BLaER1 (cell line): ENCODE measurements at regions not wholly inside any gene's neighbourhood (a gene's known extent, or its start where the extent isn't known, plus 50 kb on each side); places are given as distances from the start of the nearest gene placed in this dataset.
"Not testable (repeated sequence)": the region's sequence is repeated elsewhere in the genome, so short reads cannot be mapped to it uniquely, and the experiment has no call there.

Experiments used
- H3K27ac ChIP-seq: shearing (Covaris generic); formaldehyde crosslinking; 2 replicates; pipeline ENCODE4 v1.8.1; 2022
- H3K27me3 ChIP-seq: shearing (Covaris generic); formaldehyde crosslinking; 2 replicates; pipeline ENCODE4 v1.8.1; 2022
- H3K36me3 ChIP-seq: shearing (Covaris generic); formaldehyde crosslinking; 2 replicates; pipeline ENCODE4 v1.8.1; 2022
- H3K4me1 ChIP-seq: shearing (Covaris generic); formaldehyde crosslinking; 2 replicates; pipeline ENCODE4 v1.8.1; 2022
- H3K4me2 ChIP-seq: shearing (Covaris generic); formaldehyde crosslinking; 2 replicates; pipeline ENCODE4 v1.8.1; 2022
- H3K4me3 ChIP-seq: shearing (Covaris generic); formaldehyde crosslinking; 2 replicates; pipeline ENCODE4 v1.8.1; 2022
- H3K9ac ChIP-seq: shearing (Covaris generic); formaldehyde crosslinking; 2 replicates; pipeline ENCODE4 v1.8.1; 2022
- H3K9me3 ChIP-seq: shearing (Covaris generic); formaldehyde crosslinking; 2 replicates; pipeline ENCODE4 v1.8.1; 2022
- H4K20me1 ChIP-seq: shearing (Covaris generic); formaldehyde crosslinking; 2 replicates; pipeline ENCODE4 v1.8.1; 2022
- Cebpa-rat ChIP-seq: shearing (Covaris generic); IDR thresholded peaks from 2 replicates; pipeline ENCODE4 v1.8.1; 2022

GRCh38 chr14:105739331-105740102, 213.1 kb downstream of the TMEM121 start:
- no peaks in the 10 kb centered on the region for H3K9me3 ChIP-seq
- no peak for TF ChIP-seq Cebpa-rat
- H4K20me1 ChIP-seq, result no peaks in the 10 kb centered on the region
- no peaks in the 10 kb centered on the region for H3K36me3 ChIP-seq
- no peaks in the 10 kb centered on the region; the same call in 1 of the 2 replicates for H3K4me1 ChIP-seq
- no peak overlapping the region for H3K4me3 ChIP-seq
- H3K9ac ChIP-seq, result no peak overlapping the region
- no peaks in the 10 kb centered on the region for H3K27me3 ChIP-seq
- H3K27ac ChIP-seq, result no peak overlapping the region
- no peak overlapping the region for H3K4me2 ChIP-seq

- not testable (repeated sequence) for H3K27me3 ChIP-seq, H3K9ac ChIP-seq, H3K36me3 ChIP-seq, H3K27ac ChIP-seq, H4K20me1 ChIP-seq, H3K4me2 ChIP-seq, H3K4me3 ChIP-seq, H3K4me1 ChIP-seq, H3K9me3 ChIP-seq
Observed at GRCh38 chr14:105740272-105740671, 213.9 kb downstream of the TMEM121 start.

- H3K36me3 ChIP-seq, H3K27me3 ChIP-seq, H3K9ac ChIP-seq, H3K9me3 ChIP-seq, H3K4me3 ChIP-seq, H4K20me1 ChIP-seq, H3K4me2 ChIP-seq, H3K27ac ChIP-seq, H3K4me1 ChIP-seq: not testable (repeated sequence)
Observed at GRCh38 chr14:105740961-105741360, 214.6 kb downstream of the TMEM121 start.

- H3K27ac ChIP-seq, H3K9me3 ChIP-seq, H3K4me3 ChIP-seq, H3K27me3 ChIP-seq, H3K9ac ChIP-seq, H3K4me2 ChIP-seq, H3K36me3 ChIP-seq, H3K4me1 ChIP-seq, H4K20me1 ChIP-seq: not testable (repeated sequence)
Observed at GRCh38 chr14:105741707-105742530, 215.5 kb downstream of the TMEM121 start.

- H3K4me3 ChIP-seq, result no peak overlapping the region
- H3K9ac ChIP-seq, result no peak overlapping the region
- no peak overlapping the region for H3K4me2 ChIP-seq
Observed at GRCh38 chr14:105742531-105742848, 216.1 kb downstream of the TMEM121 start.

GRCh38 chr14:105742904-105743701, 216.7 kb downstream of the TMEM121 start:
- not testable (repeated sequence) for H3K9me3 ChIP-seq, H3K9ac ChIP-seq, H3K4me3 ChIP-seq, H4K20me1 ChIP-seq, H3K27me3 ChIP-seq, H3K36me3 ChIP-seq, H3K4me2 ChIP-seq, H3K27ac ChIP-seq, H3K4me1 ChIP-seq

More at GRCh38 chr14:105742531-105742848, 216.1 kb downstream of the TMEM121 start:
- TF ChIP-seq Cebpa-rat, result no peak
- Histone ChIP-seq H4K20me1 (no peaks in the 10 kb centered on the region), H3K27ac (no peak overlapping the region), H3K36me3 (no peaks in the 10 kb centered on the region), H3K9me3 (no peaks in the 10 kb centered on the region), H3K4me1 (peaks cover 3% of the 10 kb centered on the region), H3K27me3 (no peaks in the 10 kb centered on the region)

- not testable (repeated sequence) for H3K27ac ChIP-seq, H4K20me1 ChIP-seq, H3K27me3 ChIP-seq, H3K4me2 ChIP-seq, H3K4me3 ChIP-seq, H3K9me3 ChIP-seq, H3K9ac ChIP-seq, H3K36me3 ChIP-seq
- H3K4me1 ChIP-seq, result peaks cover 18% of the 10 kb centered on the region
Observed at GRCh38 chr14:105744213-105744787, 217.9 kb downstream of the TMEM121 start.

- H3K4me1 ChIP-seq, result peaks cover 18% of the 10 kb centered on the region
- H3K4me2 ChIP-seq, result no peak overlapping the region
- no peak overlapping the region for H3K9ac ChIP-seq
- no peaks in the 10 kb centered on the region for H3K9me3 ChIP-seq
- H3K36me3 ChIP-seq, result no peaks in the 10 kb centered on the region
- no peak overlapping the region for H3K4me3 ChIP-seq
- no peaks in the 10 kb centered on the region for H3K27me3 ChIP-seq
- TF ChIP-seq Cebpa-rat, result no peak
- H4K20me1 ChIP-seq, result no peaks in the 10 kb centered on the region
- no peak overlapping the region for H3K27ac ChIP-seq
Observed at GRCh38 chr14:105745433-105746123, 219.2 kb downstream of the TMEM121 start.

GRCh38 chr14:105746124-105746514, 219.7 kb downstream of the TMEM121 start:
- no peak for TF ChIP-seq Cebpa-rat
- Histone ChIP-seq H4K20me1 (no peaks in the 10 kb centered on the region), H3K4me1 (peaks cover 18% of the 10 kb centered on the region), H3K36me3 (no peaks in the 10 kb centered on the region), H3K4me3 (no peak overlapping the region), H3K9me3 (no peaks in the 10 kb centered on the region), H3K9ac (no peak overlapping the region), H3K4me2 (no peak overlapping the region), H3K27me3 (no peaks in the 10 kb centered on the region), H3K27ac (no peak overlapping the region)

- not testable (repeated sequence) for H3K9ac ChIP-seq, H3K27me3 ChIP-seq, H3K27ac ChIP-seq, H3K36me3 ChIP-seq, H3K9me3 ChIP-seq, H3K4me3 ChIP-seq, H4K20me1 ChIP-seq
- Histone ChIP-seq H3K4me2 (peak overlapping the region; percentile 64; the same call in 1 of the 2 replicates), H3K4me1 (peaks cover 18% of the 10 kb centered on the region)
Observed at GRCh38 chr14:105746800-105747502, 220.6 kb downstream of the TMEM121 start.

GRCh38 chr14:105747503-105748203, 221.3 kb downstream of the TMEM121 start:
- H3K36me3 ChIP-seq, H4K20me1 ChIP-seq, H3K9me3 ChIP-seq, H3K9ac ChIP-seq, H3K4me3 ChIP-seq, H3K27me3 ChIP-seq: not testable (repeated sequence)
- peaks cover 18% of the 10 kb centered on the region for H3K4me1 ChIP-seq
- H3K27ac ChIP-seq, result peak overlapping the region; percentile 30; the same call in 1 of the 2 replicates
- peak overlapping the region; percentile 64 for H3K4me2 ChIP-seq
